ENCODE measurements at regions not wholly inside any gene's neighbourhood (a gene's known extent, or its start where the extent isn't known, plus 50 kb on each side); places are given as distances from the start of the nearest gene placed in this dataset.

DNA sequence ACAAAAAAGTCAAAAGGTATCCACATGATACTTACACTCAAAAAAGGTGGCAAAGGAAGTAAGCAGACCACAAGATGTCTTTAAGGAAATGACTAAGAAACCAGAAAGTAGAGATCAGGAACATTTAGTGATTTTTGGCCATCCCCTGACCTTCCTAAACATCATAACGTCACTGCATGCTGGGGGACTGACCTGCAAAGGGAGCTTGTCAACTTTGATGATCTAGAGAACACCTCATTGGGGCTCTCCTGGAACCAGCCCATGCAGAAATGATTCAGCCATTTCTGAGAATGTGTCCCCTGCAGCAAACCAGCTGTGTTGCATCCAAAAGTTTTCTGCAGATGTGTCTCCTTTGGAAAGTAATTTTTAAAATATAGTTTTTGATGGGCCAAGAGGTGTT, 152.2 kb upstream of the RASSF8 start:
- Histone ChIP-seq H3K27ac (ENCODE audit: control insufficient read depth, insufficient read depth, low read length) (no peak overlapping the region), H3K4me3 (ENCODE audit: control insufficient read depth in 2 of 3, extremely low read depth in 1 of 3, insufficient read depth in 2 of 3, low read depth in 1 of 3, low read length in 3 of 3) (no peak overlapping the region), H3K4me2 (ENCODE audit: control insufficient read depth, extremely low read depth, insufficient read depth, low read depth, low read length) (peak overlapping the region; percentile 39), H3K9me3 (ENCODE audit: control insufficient read depth, low read depth, low read length) (no peaks in the 10 kb centered on the region), H3K9ac (ENCODE audit: control insufficient read depth, extremely low read depth, insufficient read depth, low read length) (no peak overlapping the region), H3K4me1 (ENCODE audit: control insufficient read depth, extremely low read depth, insufficient read depth, low read length) (peaks cover 21% of the 10 kb centered on the region), H3K79me2 (ENCODE audit: control insufficient read depth, insufficient read depth, low read length) (no peaks in the 10 kb centered on the region), H3K9me1 (ENCODE audit: control insufficient read depth, extremely low read depth, insufficient read depth, low read length) (no peaks in the 10 kb centered on the region), H4K20me1 (ENCODE audit: control insufficient read depth, extremely low read depth, insufficient read depth, low read length) (no peaks in the 10 kb centered on the region), H2AFZ (ENCODE audit: control insufficient read depth, low read length) (no peak overlapping the region), H3K36me3 (ENCODE audit: control insufficient read depth in 2 of 2, extremely low read depth in 1 of 2, insufficient read depth in 2 of 2, low read length in 2 of 2) (no peaks in the 10 kb centered on the region), H3K27me3 (ENCODE audit: control insufficient read depth, extremely low read depth, insufficient read depth, low read length) (no peaks in the 10 kb centered on the region)
- FAIRE-seq, result peak; percentile 13
- TF ChIP-seq EZH2 (IDR thresholded peaks at IDR 0.05; ENCODE audit: low read length), result no peak
- no peak for DNase-seq (ENCODE audit: low read depth, low spot score)
- dilution Hi-C loops (cut with MboI; ENCODE audit: extremely low pct_ligation_motif_present, low sequenced_read_pairs), result no loop called here

DNA sequence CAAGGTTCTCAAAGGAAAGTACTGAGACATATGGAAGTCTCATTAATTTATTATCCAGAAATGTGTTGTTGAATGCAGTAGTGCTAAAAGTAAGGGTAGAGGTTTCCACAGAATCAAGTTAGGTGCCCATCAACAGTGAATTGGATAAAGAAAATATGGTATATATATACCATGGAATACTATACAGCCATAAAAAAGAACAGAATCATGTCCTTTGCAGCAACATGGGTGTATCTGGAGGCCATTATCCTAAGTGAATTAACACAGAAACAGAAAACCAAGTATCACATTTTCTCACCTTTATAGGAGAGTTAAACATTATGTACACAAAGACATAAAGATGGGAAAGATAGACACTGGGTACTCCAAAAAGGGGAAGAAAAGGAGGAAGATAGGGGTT, 149.9 kb upstream of the RASSF8 start:
- peaks cover 10% of the 10 kb centered on the region for H3K4me1 ChIP-seq (ENCODE audit: control insufficient read depth, extremely low read depth, insufficient read depth, low read length)
- FAIRE-seq, result no peak
- dilution Hi-C loops (cut with MboI; ENCODE audit: extremely low pct_ligation_motif_present, low sequenced_read_pairs), result no loop called here

DNA sequence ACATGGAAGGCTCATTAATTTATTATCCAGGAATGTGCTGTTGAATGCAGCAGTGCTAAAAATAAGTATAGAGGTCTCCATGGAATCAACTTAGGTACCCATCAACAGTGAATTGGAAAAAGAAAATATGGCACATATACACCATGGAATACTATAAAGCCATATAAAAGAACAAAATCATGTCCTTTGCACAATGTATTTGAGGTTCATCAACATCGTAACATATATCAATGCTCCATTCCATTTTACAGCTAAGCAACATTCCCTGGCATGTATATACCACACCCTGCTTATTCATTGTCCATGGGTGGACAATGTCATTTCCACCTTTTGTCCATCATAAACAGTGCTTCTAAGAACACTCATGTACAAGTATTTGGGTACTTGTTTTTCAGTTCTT, 147.8 kb upstream of the RASSF8 start:
- Histone ChIP-seq H3K4me3 (ENCODE audit: control insufficient read depth in 2 of 3, extremely low read depth in 1 of 3, insufficient read depth in 2 of 3, low read depth in 1 of 3, low read length in 3 of 3) (no peak overlapping the region), H3K27ac (ENCODE audit: control insufficient read depth, insufficient read depth, low read length) (no peak overlapping the region), H3K9me3 (ENCODE audit: control insufficient read depth, low read depth, low read length) (no peaks in the 10 kb centered on the region), H2AFZ (ENCODE audit: control insufficient read depth, low read length) (no peak overlapping the region), H3K9ac (ENCODE audit: control insufficient read depth, extremely low read depth, insufficient read depth, low read length) (no peak overlapping the region), H3K79me2 (ENCODE audit: control insufficient read depth, insufficient read depth, low read length) (no peaks in the 10 kb centered on the region), H3K4me1 (ENCODE audit: control insufficient read depth, extremely low read depth, insufficient read depth, low read length) (peaks cover 10% of the 10 kb centered on the region), H3K27me3 (ENCODE audit: control insufficient read depth, extremely low read depth, insufficient read depth, low read length) (no peaks in the 10 kb centered on the region), H3K36me3 (ENCODE audit: control insufficient read depth in 2 of 2, extremely low read depth in 1 of 2, insufficient read depth in 2 of 2, low read length in 2 of 2) (no peaks in the 10 kb centered on the region), H4K20me1 (ENCODE audit: control insufficient read depth, extremely low read depth, insufficient read depth, low read length) (no peaks in the 10 kb centered on the region), H3K4me2 (ENCODE audit: control insufficient read depth, extremely low read depth, insufficient read depth, low read depth, low read length) (no peak overlapping the region), H3K9me1 (ENCODE audit: control insufficient read depth, extremely low read depth, insufficient read depth, low read length) (no peaks in the 10 kb centered on the region)
- FAIRE-seq (no peak), DNase-seq (ENCODE audit: low read depth, low spot score) (no peak)
- no peak for TF ChIP-seq EZH2 (IDR thresholded peaks at IDR 0.05; ENCODE audit: low read length)
- TF ChIP-seq, protein P1, sequence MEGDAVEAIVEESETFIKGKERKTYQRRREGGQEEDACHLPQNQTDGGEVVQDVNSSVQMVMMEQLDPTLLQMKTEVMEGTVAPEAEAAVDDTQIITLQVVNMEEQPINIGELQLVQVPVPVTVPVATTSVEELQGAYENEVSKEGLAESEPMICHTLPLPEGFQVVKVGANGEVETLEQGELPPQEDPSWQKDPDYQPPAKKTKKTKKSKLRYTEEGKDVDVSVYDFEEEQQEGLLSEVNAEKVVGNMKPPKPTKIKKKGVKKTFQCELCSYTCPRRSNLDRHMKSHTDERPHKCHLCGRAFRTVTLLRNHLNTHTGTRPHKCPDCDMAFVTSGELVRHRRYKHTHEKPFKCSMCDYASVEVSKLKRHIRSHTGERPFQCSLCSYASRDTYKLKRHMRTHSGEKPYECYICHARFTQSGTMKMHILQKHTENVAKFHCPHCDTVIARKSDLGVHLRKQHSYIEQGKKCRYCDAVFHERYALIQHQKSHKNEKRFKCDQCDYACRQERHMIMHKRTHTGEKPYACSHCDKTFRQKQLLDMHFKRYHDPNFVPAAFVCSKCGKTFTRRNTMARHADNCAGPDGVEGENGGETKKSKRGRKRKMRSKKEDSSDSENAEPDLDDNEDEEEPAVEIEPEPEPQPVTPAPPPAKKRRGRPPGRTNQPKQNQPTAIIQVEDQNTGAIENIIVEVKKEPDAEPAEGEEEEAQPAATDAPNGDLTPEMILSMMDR (optimal IDR thresholded peaks at IDR 0.05 in 1 of 3, IDR thresholded peaks at IDR 0.05 in 1 of 3, conservative IDR thresholded peaks at IDR 0.05 in 1 of 3; ENCODE audit: extremely low read depth in 1 of 3, insufficient read depth in 2 of 3, low read length in 3 of 3), result no peak
- dilution Hi-C loops (cut with MboI; ENCODE audit: extremely low pct_ligation_motif_present, low sequenced_read_pairs), result no loop called here

More for the DNA sequence above, 149.9 kb upstream of the RASSF8 start:
- Histone ChIP-seq H3K4me3 (ENCODE audit: control insufficient read depth in 2 of 3, extremely low read depth in 1 of 3, insufficient read depth in 2 of 3, low read depth in 1 of 3, low read length in 3 of 3) (no peak overlapping the region), H3K9me3 (ENCODE audit: control insufficient read depth, low read depth, low read length) (no peaks in the 10 kb centered on the region), H3K27me3 (ENCODE audit: control insufficient read depth, extremely low read depth, insufficient read depth, low read length) (no peaks in the 10 kb centered on the region), H3K79me2 (ENCODE audit: control insufficient read depth, insufficient read depth, low read length) (no peaks in the 10 kb centered on the region), H3K36me3 (ENCODE audit: control insufficient read depth in 2 of 2, extremely low read depth in 1 of 2, insufficient read depth in 2 of 2, low read length in 2 of 2) (no peaks in the 10 kb centered on the region), H4K20me1 (ENCODE audit: control insufficient read depth, extremely low read depth, insufficient read depth, low read length) (no peaks in the 10 kb centered on the region), H2AFZ (ENCODE audit: control insufficient read depth, low read length) (no peak overlapping the region), H3K27ac (ENCODE audit: control insufficient read depth, insufficient read depth, low read length) (no peak overlapping the region), H3K4me2 (ENCODE audit: control insufficient read depth, extremely low read depth, insufficient read depth, low read depth, low read length) (no peak overlapping the region), H3K9ac (ENCODE audit: control insufficient read depth, extremely low read depth, insufficient read depth, low read length) (no peak overlapping the region), H3K9me1 (ENCODE audit: control insufficient read depth, extremely low read depth, insufficient read depth, low read length) (no peaks in the 10 kb centered on the region)
- TF ChIP-seq EZH2 (IDR thresholded peaks at IDR 0.05; ENCODE audit: low read length), result no peak
- TF ChIP-seq, protein P1 (optimal IDR thresholded peaks at IDR 0.05 in 1 of 3, IDR thresholded peaks at IDR 0.05 in 1 of 3, conservative IDR thresholded peaks at IDR 0.05 in 1 of 3; ENCODE audit: extremely low read depth in 1 of 3, insufficient read depth in 2 of 3, low read length in 3 of 3), result no peak
- no peak for DNase-seq (ENCODE audit: low read depth, low spot score)
